ENCODE measurements at regions not wholly inside any gene's neighbourhood (a gene's known extent, or its start where the extent isn't known, plus 50 kb on each side); places are given as distances from the start of the nearest gene placed in this dataset.
"Not testable (repeated sequence)": the region's sequence is repeated elsewhere in the genome, so short reads cannot be mapped to it uniquely, and the experiment has no call there.

GRCh38 chr17:51439395-51440229, 179.3 kb downstream of the UTP18 start:
- DNase-seq, result no peak

- no peak for DNase-seq
These were observed 181.1 kb downstream of the UTP18 start for GRCh38 chr17:51441431-51441830.

GRCh38 chr17:51442088-51442865, 181.9 kb downstream of the UTP18 start:
- DNase-seq, result no peak

DNA sequence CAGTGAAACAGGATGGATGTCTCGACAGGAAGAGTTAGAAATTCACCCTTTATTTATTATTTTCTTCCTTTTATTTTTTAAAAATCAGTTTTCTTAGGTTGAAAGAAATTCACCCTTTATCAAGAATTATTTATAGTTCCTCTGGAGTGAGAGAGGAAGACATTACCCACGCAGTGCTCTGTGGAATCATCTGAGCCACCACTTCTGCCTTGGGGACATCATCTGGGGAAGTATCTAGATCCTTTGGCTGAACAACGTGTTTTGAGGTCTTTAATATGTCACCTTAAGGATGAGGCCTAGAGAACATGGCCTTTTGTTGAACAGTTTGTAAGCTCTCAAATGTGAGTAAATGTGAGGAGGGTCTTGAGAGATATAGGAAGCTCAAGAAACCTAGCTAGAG, 183.3 kb downstream of the UTP18 start:
- no peak for DNase-seq

DNA sequence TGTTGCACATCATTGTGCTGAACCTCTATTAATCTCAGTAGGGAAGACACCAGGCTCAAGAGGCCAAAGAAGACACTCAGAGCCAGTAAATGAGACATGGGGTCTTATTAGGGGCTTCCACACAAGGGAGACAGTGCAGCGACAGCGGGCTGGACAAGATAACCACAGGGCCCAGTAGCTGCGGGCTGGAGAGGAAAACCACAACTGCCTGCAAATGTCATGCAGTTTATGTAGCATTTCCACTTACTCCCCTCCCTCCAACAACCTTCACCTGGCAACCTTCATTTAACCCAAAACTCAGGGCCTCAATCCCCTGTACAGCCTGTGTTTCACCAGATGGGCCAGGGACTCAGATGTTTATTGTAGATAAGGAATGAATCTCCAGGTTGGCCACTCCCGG, 185.6 kb downstream of the UTP18 start:
- DNase-seq, result no peak

DNA sequence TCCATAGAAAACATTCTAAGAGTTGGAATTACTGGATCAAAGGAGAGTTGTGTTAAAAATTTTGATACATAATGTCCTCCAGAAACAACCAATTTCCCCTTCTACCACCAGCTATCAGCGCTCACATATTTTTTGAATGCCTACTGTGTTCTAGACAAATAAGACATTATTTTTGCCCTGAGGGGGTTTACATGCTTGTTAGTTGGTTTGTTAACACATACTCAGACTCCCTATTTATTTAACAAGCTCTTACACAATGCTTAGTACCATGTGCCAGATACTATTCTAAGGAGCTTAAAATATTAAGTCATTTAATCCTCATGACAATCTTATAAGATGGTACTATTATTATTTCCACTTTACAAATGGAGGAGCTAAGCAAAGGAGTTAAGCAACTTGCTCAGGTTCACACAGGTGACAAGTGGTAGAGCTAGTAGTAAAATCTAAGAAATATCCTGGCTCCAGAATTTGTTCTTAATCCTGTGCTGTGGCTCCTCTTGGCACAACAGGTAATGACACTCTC, 194.2 kb downstream of the UTP18 start:
- DNase-seq, result no peak

DNA sequence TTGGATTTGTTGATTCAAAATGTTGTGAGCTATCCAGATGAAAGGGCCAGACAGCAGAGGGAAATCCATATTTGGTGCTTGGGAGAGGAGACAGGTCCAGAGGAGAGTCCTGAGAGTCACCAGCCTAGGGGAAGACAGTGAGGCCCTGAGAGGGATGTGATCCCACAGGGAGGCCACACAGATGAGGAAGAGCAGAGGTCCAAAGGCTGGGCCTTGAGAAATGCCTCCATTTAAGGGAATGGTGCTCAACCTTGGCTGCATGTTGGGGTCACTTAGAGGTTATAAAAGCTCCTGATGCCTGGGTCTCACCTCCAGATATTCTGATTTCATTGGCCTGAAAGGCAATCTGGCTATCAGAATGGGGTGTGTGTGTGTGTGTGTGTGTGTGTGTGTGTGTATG, 194.9 kb downstream of the UTP18 start:
- no peak for DNase-seq

GRCh38 chr17:51455931-51456330, 195.6 kb downstream of the UTP18 start:
- DNase-seq, result no peak

- DNase-seq, result no peak
These were observed 196.6 kb downstream of the UTP18 start for GRCh38 chr17:51456942-51457341.

- DNase-seq, result peak; percentile 80
These were observed 201.2 kb downstream of the UTP18 start for GRCh38 chr17:51461578-51462004.

DNA sequence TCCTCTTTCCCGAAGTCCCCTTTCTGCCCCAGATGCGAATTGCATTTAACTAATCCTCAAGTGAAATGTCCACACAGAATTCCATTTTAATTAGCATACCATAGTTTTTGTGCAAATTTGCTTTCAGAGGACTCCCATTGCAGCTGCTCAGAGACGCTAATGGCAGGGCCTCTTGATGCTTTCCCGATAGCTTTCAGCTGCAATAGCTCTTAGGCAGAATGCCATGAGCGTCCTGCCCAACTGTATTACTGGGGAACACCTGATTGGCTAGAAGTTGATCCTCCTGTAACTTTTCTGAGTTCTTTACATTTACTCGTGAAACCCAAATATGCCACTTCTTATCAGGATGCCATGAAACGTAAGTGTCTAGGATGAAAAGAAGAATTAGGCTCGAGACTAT, 203.0 kb downstream of the UTP18 start:
- no peak for DNase-seq

GRCh38 chr17:51467336-51467735, 207.0 kb downstream of the UTP18 start:
- DNase-seq, result no peak

DNA sequence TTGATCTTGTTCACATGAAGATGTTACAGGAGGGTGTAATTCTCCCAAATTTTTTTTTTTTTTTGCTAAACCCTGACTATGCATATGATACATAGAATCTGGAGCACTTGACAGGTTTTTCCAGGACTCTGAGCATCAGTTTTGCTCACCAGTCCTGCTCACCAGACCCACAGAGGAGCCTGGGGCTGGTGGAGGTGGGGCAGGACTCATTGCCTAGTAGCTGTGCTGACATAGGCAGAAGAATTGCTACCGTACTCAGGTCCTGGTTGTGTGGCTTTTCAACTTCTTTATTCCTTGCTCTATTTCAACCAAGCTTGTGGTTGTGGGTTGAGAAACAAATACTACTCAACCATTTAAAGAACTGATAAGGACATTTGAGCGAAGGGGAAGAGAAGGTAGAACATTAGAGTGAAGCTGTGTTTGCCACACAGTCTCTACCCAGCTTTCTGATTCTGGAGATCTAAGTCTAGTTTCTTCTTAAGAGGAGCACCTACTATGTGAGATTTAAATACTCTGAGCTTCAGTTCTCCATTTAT, 212.4 kb downstream of the UTP18 start:
- DNase-seq, result no peak

- no peak for DNase-seq
These were observed 214.4 kb downstream of the UTP18 start for GRCh38 chr17:51474764-51475163.

DNA sequence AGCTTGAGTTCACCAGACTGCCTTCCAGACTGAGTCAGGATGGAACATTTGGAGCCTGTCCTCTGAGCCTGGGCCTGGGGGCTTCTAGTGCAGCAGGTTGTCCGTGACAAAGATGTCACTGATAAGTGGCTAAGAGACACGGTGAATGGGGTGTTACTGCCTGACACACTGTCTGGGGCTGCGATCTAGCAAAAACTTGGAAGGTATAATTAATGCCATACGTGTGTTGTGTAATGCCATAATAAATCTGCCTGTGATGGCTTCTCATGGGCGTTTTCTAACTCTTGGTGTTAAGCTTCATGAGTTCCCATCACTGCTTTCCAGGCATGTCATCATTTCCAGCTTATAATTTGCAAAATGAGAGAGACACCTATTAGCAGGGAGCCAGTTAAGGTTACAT, 215.4 kb downstream of the UTP18 start:
- DNase-seq, result no peak

GRCh38 chr17:51479303-51479702, 219.0 kb downstream of the UTP18 start:
- DNase-seq, result no peak

GRCh38 chr17:51481370-51481769, 221.0 kb downstream of the UTP18 start:
- no peak for DNase-seq

- DNase-seq, result not testable (repeated sequence)
These were observed 221.9 kb downstream of the UTP18 start for GRCh38 chr17:51482248-51482647.

DNA sequence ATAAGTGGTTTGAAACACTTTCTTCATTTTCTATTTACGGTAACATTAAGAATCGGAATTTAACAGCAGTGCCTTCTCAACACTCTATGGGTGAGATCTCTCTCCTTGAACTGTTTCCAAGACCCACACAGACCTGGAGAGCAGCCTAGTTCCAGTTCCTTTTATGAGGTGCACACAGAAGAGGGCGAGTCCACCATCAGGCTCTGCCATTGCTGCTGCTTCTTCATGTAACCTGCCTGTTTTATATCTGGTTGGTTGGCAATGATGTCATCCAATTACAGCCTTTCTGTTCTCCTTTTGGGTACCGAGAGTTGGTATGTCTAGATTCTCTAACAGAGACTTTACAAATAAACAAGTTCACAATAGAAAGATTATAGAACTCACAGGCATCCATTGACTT, 225.7 kb downstream of the UTP18 start:
- DNase-seq, result no peak

- DNase-seq, result no peak
These were observed 226.7 kb downstream of the UTP18 start for GRCh38 chr17:51486885-51487520.

DNA sequence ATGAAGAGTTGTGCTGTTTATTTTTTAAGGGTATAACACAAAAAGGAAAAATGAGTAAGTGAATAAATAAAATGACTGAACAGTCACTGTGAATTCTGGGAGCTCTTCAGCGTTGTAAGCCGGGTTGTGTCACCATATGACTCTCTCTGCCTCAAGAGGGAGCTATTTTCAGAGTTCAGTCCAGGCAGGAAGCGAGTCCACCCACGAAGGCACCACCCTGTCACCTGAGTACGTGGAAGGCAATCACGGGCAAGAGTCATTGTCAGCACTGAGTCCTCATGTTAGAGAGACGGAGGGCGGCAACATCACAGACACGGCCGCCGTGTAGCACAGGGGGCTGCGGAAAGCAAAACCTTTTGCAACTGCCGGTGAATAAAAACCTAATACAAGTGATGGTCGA, 227.6 kb downstream of the UTP18 start:
- no peak for DNase-seq

- no peak for DNase-seq
These were observed 231.1 kb downstream of the UTP18 start for GRCh38 chr17:51491416-51491815.

GRCh38 chr17:51493206-51493605, 232.9 kb downstream of the UTP18 start:
- DNase-seq, result no peak
